GM19467 (cell line): ENCODE measurements at regions not wholly inside any gene's neighbourhood (a gene's known extent, or its start where the extent isn't known, plus 50 kb on each side); places are given as distances from the start of the nearest gene placed in this dataset.
"Not testable (repeated sequence)": the region's sequence is repeated elsewhere in the genome, so short reads cannot be mapped to it uniquely, and the experiment has no call there.

ENCODE experiments used
- ATAC-seq: cut with Tn5 transposase; IDR thresholded peaks from one replicate; pipeline ENCODE4 v1.9.1; 2021; ENCODE audit warnings: mild to moderate bottlenecking, moderate library complexity; ENCODE audit not compliant: unreplicated experiment

GRCh38 chr13:61215601-61216000 is 200.0 kb downstream of the PCDH20 start:
- no peak for ATAC-seq

DNA sequence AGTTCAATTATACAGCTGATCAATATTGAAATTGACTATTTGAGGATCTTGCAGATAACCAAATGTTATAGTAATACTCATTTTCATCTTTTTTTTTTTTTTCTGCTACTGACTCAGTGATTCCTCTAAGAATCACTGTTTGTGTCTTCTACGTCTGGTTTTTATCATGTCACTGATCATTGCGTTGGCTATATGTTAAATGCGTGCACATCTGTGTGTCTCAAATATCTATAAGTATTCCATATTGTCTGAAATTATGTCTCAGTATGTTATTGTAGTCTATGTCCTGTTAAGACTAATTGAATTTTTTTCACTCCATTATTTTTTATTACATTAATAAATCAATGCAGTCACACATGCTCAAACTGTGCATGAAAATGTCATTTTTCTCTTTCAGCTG is 200.5 kb downstream of the PCDH20 start:
- no peak for ATAC-seq

- ATAC-seq, result no peak
Observed at GRCh38 chr13:61214551-61214950, 201.1 kb downstream of the PCDH20 start.

- ATAC-seq, result not testable (repeated sequence)
Observed at GRCh38 chr13:61205898-61206297, 209.8 kb downstream of the PCDH20 start.

GRCh38 chr13:61204025-61204424 is 211.6 kb downstream of the PCDH20 start:
- ATAC-seq, result no peak

DNA sequence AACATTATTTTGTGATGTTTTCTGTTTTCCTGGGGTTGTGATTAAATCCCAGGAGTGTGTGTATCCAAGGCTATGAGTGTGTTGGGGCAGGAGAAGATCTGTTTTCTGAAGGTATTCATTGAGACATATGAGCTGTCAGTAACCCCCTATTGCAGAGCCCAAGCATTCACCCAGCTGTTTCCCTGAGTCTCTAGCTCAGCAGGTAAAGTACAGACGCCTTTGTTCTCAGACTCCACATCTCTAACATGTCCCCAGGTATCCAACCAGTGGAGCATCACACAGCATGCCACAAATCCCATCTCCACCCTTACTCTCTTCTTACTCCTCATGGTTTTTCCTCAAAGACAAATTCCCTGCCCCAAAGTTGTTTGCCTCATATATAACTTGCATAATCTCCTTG is 213.6 kb downstream of the PCDH20 start:
- no peak for ATAC-seq

GRCh38 chr13:61192826-61193225 is 222.8 kb downstream of the PCDH20 start:
- no peak for ATAC-seq

- ATAC-seq, result no peak
Observed at GRCh38 chr13:61188057-61188456, 227.6 kb downstream of the PCDH20 start.

- no peak for ATAC-seq
Observed at GRCh38 chr13:61187471-61187870, 228.2 kb downstream of the PCDH20 start.

DNA sequence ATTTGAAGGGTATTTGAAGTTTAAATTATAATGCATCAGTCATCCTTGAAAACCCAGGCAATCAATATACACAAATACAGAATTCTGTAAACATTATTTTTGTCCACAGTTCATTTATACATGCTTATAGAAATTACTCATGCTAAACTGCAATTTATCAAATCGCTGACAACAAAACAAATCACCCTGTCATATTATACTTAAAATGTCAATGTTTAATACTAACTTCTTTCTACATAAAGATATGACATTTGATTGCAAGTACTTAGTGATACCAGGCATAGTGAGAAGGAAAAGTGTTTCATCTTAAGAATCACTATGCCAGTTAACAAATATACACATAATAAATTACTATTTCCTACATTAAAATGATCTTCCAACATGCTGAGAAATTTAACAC is 232.0 kb downstream of the PCDH20 start:
- ATAC-seq, result no peak

GRCh38 chr13:61180234-61180633 is 235.4 kb downstream of the PCDH20 start:
- no peak for ATAC-seq

GRCh38 chr13:61179741-61180140 is 235.9 kb downstream of the PCDH20 start:
- ATAC-seq, result no peak

DNA sequence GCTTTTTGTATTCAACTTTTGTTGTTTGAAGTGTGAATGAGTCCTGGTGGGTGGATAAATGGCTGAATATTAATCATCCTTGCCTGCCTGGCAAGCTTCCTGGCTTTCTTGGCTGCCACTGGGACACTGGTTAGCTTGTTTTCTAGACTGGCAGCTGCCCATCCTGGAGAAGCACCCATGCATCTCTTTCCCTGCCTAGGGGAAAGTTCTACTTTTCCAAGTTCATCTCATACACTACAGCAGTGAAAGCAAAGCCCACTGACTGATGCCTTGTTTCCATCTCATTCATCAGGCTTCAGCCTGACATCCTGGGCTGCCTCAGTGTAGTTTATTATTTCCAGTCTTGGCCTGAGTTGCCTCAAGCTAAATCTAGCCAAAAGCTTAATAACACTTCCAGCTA is 244.8 kb downstream of the PCDH20 start:
- no peak for ATAC-seq

DNA sequence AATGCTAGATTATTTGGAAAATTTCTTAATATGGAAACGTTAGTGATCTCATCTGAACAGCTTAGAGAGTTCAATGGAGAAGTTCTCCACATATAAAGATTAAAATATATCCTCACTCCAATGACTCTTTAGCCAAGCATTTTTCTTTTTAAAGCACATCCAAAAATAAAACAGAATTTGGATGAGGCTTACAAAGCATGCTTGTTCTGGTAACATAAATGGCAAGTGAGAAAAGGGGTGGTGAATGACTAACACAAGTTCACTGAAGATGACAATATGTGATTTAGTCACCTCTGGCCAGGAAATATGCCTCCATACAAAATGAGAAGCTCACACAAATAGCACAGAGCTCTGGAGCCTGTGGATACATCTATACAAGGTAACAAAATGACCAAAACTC is 253.0 kb downstream of the PCDH20 start:
- no peak for ATAC-seq

GRCh38 chr13:61162106-61162505 is 253.5 kb downstream of the PCDH20 start:
- no peak for ATAC-seq

DNA sequence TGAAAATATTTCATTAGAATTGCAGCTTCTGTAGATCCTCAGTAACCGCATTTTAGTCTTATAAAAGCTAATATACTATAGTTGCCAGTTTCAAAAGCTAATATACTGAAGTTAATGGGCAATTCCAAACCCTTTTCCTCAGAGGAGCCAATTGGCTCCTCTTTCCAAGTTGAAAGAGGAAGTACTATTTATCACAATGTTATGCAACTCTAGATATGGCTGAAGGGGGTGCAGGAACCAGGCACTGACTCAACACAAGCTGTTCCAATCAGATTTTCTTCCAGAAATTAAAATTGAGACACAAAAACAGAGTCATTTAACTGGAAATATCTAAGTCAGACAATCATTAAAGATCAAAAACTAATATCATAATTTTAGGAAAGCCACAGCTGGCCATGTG is 258.9 kb downstream of the PCDH20 start:
- no peak for ATAC-seq

- no peak for ATAC-seq
Observed at GRCh38 chr13:61151062-61151461, 264.6 kb downstream of the PCDH20 start.

DNA sequence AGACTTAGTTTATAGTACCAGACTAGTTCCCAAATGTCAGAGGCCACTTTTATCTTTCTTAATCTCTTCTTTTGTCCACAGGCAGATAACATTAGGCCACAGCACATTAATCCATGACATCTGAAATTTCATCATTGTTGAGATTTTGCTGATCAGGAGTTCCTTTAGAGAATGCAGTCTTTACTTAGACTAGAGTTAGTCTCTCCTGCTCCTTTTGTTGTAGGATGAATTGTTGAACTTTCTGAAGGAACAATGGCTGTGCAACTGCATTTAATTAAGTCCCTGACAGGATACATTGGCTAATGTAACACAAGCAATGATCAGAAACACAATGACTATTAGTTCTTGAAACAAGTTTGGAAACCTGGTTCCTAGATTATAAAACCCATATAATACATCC is 266.3 kb downstream of the PCDH20 start:
- ATAC-seq, result no peak

GRCh38 chr13:61148691-61149315 is 266.8 kb downstream of the PCDH20 start:
- ATAC-seq, result no peak

DNA sequence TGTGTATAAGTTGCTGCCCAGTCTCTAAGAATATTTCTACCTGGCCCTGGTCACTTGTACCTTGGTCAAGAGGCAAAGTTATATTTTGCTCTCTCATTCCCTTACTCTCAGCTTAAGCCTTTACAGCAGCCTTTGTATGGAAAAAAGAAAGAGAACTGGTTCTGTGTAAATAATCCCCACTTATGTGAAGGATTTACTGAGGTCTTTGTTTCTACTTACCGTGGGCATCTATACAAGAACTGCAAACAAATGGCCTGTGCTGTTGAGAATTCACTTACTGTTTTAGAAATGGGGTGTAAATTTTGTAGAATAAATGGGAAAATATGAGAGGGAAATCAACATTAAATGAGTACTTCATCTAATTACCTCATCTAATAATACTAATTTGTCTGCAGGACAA is 267.4 kb downstream of the PCDH20 start:
- ATAC-seq, result no peak

- ATAC-seq, result no peak
Observed at GRCh38 chr13:61146571-61146970, 269.1 kb downstream of the PCDH20 start.

GRCh38 chr13:61146158-61146557 is 269.5 kb downstream of the PCDH20 start:
- no peak for ATAC-seq

DNA sequence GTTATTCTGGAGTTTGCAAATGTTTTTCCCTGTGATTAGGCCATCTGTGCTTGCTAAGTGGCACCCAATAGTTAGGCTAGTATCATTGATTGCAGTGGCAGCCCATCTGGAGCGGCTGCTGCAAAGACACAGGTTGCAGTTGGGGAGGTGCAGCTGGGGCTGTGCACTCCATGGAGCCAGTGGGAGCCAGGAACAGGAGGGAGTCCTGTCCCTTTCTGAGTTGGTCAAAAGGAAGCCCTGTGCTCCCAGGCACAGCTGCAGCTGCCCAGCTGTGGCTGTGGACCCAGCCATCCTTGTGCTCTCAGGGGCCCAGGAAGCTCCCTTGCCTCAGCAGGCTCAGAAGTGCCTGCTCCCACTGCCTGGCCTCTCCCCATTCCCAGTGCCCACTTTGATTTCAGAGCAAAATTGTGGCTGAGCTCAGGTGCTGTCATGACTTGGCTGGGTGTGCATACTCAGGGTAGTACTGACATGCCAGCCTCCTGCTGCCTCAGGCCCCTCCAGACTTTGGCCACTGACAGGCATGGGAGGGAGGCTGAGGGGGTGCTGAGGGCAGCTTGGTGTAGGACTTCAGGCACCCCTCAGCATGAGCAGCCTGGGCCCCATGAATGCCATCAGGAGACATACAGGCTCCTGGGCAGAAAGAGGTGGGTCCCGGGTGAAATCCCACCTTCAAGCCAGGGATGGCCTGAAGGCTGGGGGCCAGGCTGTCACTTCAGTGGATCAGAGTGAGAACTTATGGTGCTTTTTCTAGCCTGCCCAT is 270.6 kb downstream of the PCDH20 start:
- ATAC-seq, result no peak
